Heart right ventricle (tissue), 16 donors: ENCODE measurements at regions not wholly inside any gene's neighbourhood (a gene's known extent, or its start where the extent isn't known, plus 50 kb on each side); places are given as distances from the start of the nearest gene placed in this dataset.
A peak's percentile ranks its signal among the peaks of the same experiment; 100 is the strongest.
"Not testable (repeated sequence)": the region's sequence is repeated elsewhere in the genome, so short reads cannot be mapped to it uniquely, and the experiment has no call there.

Experiments
- ATAC-seq, 8 donors: fragments of 200-7000 bp; cut with Tn5 transposase; one replicate each; pipeline ENCODE4 v1.9.1; 2020; ENCODE audit warnings: mild to moderate bottlenecking in 8 of 8, moderate library complexity in 8 of 8, moderate number of reproducible peaks in 1 of 8
- DNase-seq, 2 donors: peaks; one replicate each; pipeline ENCODE4 v3.0.0-alpha.2; 2020
- H3K27ac ChIP-seq, 10 donors: fragments of 200-600 bp; sonication (generic) in 2 of 10; one replicate each; pipeline versions ENCODE4 v1.5.0 to v1.8.0; 2020 to 2022; ENCODE audit warnings: mild to moderate bottlenecking in 3 of 10
- H3K27me3 ChIP-seq, 7 donors: fragments of 200-600 bp; one replicate each; pipeline ENCODE4 v1.8.0; 2021 to 2022; ENCODE audit warnings: mild to moderate bottlenecking in 2 of 7
- H3K36me3 ChIP-seq, 9 donors: fragments of 200-600 bp; sonication (generic) in 1 of 9; one replicate each; pipeline versions ENCODE4 v1.5.0 to v1.8.0; 2020 to 2022; ENCODE audit warnings: mild to moderate bottlenecking in 2 of 9
- H3K4me1 ChIP-seq, 9 donors: fragments of 200-600 bp; sonication (generic) in 1 of 9; one replicate each; pipeline versions ENCODE4 v1.5.0 to v1.8.0; 2020 to 2022; ENCODE audit warnings: mild to moderate bottlenecking in 4 of 9
- H3K4me3 ChIP-seq, 10 donors: fragments of 200-600 bp; sonication (generic) in 2 of 10; one replicate each; pipeline versions ENCODE4 v1.5.0 to v1.8.0; 2020 to 2022; ENCODE audit warnings: mild to moderate bottlenecking in 7 of 10, moderate library complexity in 2 of 10
- H3K9me3 ChIP-seq, 11 donors: fragments of 200-600 bp in 10 of 11; sonication (generic) in 2 of 11; one replicate each; pipeline versions ENCODE4 v1.5.0 to v1.8.0; 2013 to 2022; ENCODE audit warnings: mild to moderate bottlenecking in 2 of 11, control low read depth in 1 of 11, moderate library complexity in 1 of 11
- WGBS, 2 donors: extraction: QIAGEN DNeasy Blood & Tissue Kit; methylation state at CpG; one replicate each; pipeline ENCODE4 v1.1.7; 2013; ENCODE audit warnings: inconsistent platforms in 1 of 2; 5-methylcytosine and 5-hydroxymethylcytosine counted together
- intact Hi-C, 10 donors: fragments of 100-400 bp; cut with DNase I; formaldehyde crosslinking; loops; one replicate each; pipeline versions ENCODE4 v1.11.1 to v1.14.2; 2022
- TF ChIP-seq, protein P1 (sequence below), 9 donors: fragments of 200-600 bp; sonication (generic) in 2 of 9; IDR thresholded peaks; one replicate each; pipeline versions ENCODE4 v1.5.0 to v1.8.0; 2021 to 2022; ENCODE audit warnings: antibody characterized with exemption in 9 of 9, mild to moderate bottlenecking in 5 of 9, moderate library complexity in 1 of 9
- donor health status: Arrhythmogenic right ventricular cardiomyopathy.
- donor health status: ischemic (EF 13 %, LVEDD 7.1; RV severe dilation, severe dysfunction).
- donor health status: healthy with polysubstance abuse.
- donor health status: DM: no; HTN: yes; CAD: no.
- donor health status: DM: no; HTN: no; CAD: no.
- donor health status: ischemic (EF 25% LVEDD 6.9; RV normal size, moderate dysfunction).
- donor health status: ischemic (EF 25% LVEDD 5.7; RV mildly dilated, moderate dysfunction).
- donor health status: healthy.
- donor health status: DM: yes; HTN: yes; CAD: no.
- donor health status: Ischemic cardiomyopathy.
- donor health status: ischemic (EF 35%, LVEDD 5.7; RV mildly dilated, moderate dysfunction).
- donor health status: nonischemic (EF 11% LVEDD 7.7; RV severe dilation, severe dysfunction).
- donor health status: DM: yes; HTN: yes; CAD: no.
- donor health status: PGD.
- donor health status: ischemic (EF 29% LVEDD 5.4; RV normal size, mild dysfunction).
- donor health status: nonischemic (EF 23%, LVEDD 6.1; RV moderate dilation, normal function).

DNA sequence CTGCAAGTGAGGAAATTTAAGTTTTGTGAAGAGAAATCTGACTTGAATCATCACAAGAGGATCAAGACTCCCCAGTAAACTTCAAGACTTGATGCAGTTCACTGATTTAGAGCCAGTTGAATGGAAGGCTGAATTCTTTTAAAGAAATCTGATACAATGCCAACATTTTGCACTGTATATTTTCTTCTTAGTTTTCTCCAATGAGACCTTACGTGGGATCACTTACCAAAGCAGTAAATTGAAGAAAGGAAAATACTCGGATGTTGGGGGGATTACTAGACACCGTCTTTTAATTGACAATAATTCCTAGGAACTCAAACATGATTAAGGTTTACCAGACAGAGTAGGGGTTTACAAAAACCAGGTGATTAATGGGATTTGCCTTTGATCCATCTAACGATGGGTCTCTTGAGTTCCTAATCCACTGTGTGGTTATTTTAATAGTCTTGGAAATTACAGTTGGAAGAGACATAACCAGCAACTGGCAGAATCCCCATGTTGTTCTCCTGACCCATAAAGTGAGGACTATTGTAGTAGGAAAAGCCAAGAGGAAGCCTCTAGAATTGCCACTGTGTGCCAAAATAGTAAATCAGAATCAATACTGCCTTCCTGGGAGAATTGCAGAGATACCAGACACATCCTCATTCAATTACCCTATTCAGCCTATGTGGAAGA, 354.5 kb downstream of the PID1 start:
- no peak overlapping the region for H3K27ac ChIP-seq
- H3K4me1 ChIP-seq = peaks cover 0 to 6% (median 0%) of the 10 kb centered on the region in 9 donors
- H3K9me3 ChIP-seq = peaks cover 0 to 3% (median 0%) of the 10 kb centered on the region in 11 donors
- TF ChIP-seq, protein P1, sequence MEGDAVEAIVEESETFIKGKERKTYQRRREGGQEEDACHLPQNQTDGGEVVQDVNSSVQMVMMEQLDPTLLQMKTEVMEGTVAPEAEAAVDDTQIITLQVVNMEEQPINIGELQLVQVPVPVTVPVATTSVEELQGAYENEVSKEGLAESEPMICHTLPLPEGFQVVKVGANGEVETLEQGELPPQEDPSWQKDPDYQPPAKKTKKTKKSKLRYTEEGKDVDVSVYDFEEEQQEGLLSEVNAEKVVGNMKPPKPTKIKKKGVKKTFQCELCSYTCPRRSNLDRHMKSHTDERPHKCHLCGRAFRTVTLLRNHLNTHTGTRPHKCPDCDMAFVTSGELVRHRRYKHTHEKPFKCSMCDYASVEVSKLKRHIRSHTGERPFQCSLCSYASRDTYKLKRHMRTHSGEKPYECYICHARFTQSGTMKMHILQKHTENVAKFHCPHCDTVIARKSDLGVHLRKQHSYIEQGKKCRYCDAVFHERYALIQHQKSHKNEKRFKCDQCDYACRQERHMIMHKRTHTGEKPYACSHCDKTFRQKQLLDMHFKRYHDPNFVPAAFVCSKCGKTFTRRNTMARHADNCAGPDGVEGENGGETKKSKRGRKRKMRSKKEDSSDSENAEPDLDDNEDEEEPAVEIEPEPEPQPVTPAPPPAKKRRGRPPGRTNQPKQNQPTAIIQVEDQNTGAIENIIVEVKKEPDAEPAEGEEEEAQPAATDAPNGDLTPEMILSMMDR (IDR thresholded peaks at IDR 0.05) = no peak
- no peaks in the 10 kb centered on the region for H3K27me3 ChIP-seq
- ATAC-seq = peak in 1 of 8 donors; percentile 14
- WGBS, 2 donors = 87 to 92% methylated on average over 4 of the region's 4 CpGs
- intact Hi-C loops = no loop called here
- H3K4me3 ChIP-seq = no peak overlapping the region
- no peaks in the 10 kb centered on the region for H3K36me3 ChIP-seq
- no peak for DNase-seq

DNA sequence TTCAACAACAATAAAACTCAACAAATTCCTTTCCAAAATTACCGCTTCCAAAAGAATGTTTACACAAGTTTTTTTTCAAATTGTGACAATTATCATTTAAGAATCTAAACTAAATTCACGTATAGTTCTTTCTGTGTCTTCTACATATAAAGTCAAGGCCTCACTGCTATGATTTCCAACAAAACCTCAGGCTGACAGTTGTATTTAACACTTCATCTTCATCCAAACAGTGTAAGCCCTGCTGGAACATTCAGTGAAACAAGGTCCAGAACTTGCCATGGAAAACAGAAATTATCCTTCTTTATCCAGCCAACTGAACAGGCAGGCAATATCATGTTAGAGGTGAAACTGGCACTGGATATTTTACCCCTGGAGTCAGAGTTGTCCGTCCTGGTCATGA, 357.9 kb downstream of the PID1 start:
- ATAC-seq (no peak), DNase-seq (no peak)
- Histone ChIP-seq H3K4me3 (no peak overlapping the region), H3K4me1 (peaks cover 0 to 6% (median 0%) of the 10 kb centered on the region in 9 donors), H3K9me3 (peaks cover 0 to 4% (median 0%) of the 10 kb centered on the region in 11 donors), H3K27me3 (no peaks in the 10 kb centered on the region), H3K27ac (no peak overlapping the region), H3K36me3 (no peaks in the 10 kb centered on the region)
- 69 to 80% methylated on average over 3 of the region's 3 CpGs for WGBS, 2 donors
- intact Hi-C loops = no loop called here
- TF ChIP-seq, protein P1 (IDR thresholded peaks at IDR 0.05) = no peak

DNA sequence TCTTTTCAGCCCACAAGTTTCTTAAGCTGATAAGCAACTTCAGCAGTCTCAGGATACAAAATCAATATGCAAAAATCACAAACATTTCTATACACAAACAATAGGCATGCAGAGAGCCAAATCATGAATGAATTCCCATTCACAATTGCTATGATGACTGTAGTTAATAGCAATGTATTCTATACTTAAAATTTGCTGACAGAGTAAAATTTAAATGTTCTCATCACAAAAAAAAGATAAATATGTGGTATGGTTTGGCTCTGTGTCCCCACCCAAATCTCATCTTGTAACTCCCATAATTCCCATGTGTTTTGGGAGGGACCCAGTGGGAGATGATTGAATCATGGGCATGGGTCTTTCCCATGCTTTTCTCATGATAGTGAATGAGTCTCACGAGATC, 360.2 kb downstream of the PID1 start:
- H3K27me3 ChIP-seq, DNase-seq, intact Hi-C loops, ATAC-seq, H3K9me3 ChIP-seq, H3K4me1 ChIP-seq, H3K27ac ChIP-seq, H3K36me3 ChIP-seq, H3K4me3 ChIP-seq: not testable (repeated sequence)
- WGBS, 2 donors = 75 to 92% methylated on average over 1 of the region's 1 CpG

DNA sequence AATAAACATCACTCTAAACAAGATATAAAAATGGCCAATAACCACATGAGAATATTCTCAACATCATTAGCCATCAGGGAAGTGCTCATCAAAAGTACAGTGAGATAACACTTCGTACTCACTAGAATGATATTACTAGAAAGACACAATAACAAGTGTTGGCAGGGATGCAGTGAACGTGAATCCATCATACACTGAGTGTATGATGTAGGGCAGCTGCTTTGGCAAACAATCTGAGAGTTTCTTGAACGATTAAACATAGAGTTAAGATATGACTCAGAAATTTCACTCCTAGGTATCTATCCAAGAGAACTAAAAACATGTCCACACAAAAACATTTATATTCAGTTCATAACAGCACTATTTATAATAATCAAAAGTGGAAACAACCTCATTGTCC, 368.9 kb downstream of the PID1 start:
- DNase-seq = no peak
- TF ChIP-seq, protein P1 (IDR thresholded peaks at IDR 0.05) = no peak
- no peaks in the 10 kb centered on the region for H3K36me3 ChIP-seq
- WGBS, 2 donors = 55 to 60% methylated on average over 3 of the region's 3 CpGs
- H3K27ac ChIP-seq = no peak overlapping the region
- no peak for ATAC-seq
- intact Hi-C loops = no loop called here
- peaks cover 0 to 12% (median 0%) of the 10 kb centered on the region in 11 donors for H3K9me3 ChIP-seq
- H3K4me1 ChIP-seq = no peaks in the 10 kb centered on the region
- H3K27me3 ChIP-seq = no peaks in the 10 kb centered on the region
- H3K4me3 ChIP-seq = no peak overlapping the region

DNA sequence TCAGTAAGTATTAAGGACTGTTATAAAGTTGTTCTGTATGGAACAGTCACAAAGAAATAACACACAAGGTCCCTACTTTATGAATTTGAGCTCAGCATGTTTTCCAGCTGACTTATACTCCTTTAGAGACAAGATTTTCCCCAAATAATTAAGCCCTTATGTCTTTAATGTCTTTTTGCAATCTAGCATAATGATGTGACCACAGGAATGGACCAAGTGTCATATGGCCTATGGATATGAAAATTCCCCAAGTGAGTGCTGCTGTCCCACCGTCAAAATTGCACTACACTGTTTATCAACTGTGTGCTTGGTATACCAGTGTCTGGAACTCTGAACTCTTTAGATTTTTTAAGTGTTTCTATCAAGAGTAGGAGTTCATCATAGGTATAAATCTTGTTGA, 369.6 kb downstream of the PID1 start:
- Histone ChIP-seq H3K27ac (no peak overlapping the region), H3K27me3 (no peaks in the 10 kb centered on the region), H3K9me3 (peaks cover 0 to 16% (median 0%) of the 10 kb centered on the region in 11 donors), H3K36me3 (no peaks in the 10 kb centered on the region), H3K4me3 (no peak overlapping the region), H3K4me1 (no peaks in the 10 kb centered on the region)
- TF ChIP-seq, protein P1 (IDR thresholded peaks at IDR 0.05) = no peak
- ATAC-seq (no peak), DNase-seq (no peak)
- intact Hi-C loops = no loop called here
- 57 to 67% methylated on average over 1 of the region's 1 CpG for WGBS, 2 donors
